Fibroblast of peridontal ligament (primary cell): ENCODE measurements at regions not wholly inside any gene's neighbourhood (a gene's known extent, or its start where the extent isn't known, plus 50 kb on each side); places are given as distances from the start of the nearest gene placed in this dataset.

ENCODE experiments used
- DNase-seq: peaks from one replicate; pipeline ENCODE4 v3.0.0-alpha.2; 2010; ENCODE audit errors: extremely low read depth

DNA sequence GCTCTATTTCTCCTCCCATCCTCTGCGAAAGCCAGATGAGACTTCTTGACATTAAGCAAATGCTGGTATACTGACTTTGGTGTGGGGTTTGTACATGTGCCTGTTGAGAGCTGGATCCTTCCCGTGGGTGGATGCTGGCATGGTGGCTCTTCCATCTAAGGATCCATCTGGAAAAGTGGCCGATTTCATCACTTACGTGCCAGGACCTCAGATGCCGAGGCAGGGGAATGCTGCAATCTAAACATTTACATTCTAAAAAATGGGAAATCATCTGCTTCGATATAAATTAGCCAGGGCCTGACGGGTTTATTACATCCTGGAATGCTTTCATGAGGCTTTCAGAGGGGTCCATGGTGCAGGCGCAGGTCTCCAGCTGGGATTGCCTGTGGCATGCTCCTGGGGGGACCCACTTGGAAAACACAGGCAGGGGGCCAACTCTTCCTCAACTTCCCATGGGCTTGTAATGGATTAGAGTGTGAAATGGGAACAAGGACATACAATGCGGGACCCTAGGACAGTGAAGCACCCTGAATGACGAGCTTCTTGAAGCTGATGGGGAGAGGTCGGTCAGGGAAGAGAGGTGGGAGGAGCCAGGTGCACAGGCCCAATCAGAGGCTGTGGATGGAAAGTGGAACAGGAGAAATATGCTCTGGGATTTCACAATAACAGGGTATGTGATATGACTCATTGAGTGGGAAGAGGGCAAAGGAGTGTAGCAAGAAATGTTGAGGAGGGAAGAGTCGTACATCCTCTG, 105.5 kb upstream of the PITX1 start:
- DNase-seq: peak; percentile 83

DNA sequence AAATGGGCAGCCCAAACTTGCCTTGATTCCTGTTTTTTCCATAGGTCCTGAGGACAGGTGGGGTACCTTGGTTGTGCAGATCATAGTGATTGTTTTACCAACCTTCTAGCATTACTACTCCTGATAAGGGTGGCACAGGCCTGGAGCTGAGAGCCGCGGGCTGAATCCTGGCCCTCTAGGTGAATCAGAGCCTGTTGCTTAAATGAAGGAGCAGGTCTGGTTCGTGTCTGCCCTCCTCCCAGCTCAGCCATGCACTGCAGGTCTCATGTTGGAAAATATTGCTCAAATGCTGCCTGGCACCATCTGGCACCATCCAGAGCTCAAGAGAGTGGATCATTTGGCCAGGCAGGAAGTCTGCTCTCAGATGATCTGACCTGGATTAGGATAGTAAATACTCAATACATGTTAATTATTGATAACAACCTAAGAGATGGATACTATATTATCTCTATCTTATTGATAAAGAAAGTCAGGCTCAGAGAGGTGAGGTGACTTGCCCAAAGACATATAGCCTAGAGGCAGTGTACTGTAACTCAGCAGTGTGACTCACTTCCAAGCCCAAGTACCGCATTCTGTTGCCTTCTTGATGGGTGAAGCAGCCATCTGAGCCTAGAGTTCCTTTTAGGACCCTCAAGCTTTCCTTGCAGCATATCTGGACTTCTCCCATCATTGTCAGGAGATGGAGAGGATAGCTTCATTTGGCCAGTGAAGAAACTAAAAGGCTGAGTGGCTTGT, 104.3 kb upstream of the PITX1 start:
- DNase-seq: no peak

DNA sequence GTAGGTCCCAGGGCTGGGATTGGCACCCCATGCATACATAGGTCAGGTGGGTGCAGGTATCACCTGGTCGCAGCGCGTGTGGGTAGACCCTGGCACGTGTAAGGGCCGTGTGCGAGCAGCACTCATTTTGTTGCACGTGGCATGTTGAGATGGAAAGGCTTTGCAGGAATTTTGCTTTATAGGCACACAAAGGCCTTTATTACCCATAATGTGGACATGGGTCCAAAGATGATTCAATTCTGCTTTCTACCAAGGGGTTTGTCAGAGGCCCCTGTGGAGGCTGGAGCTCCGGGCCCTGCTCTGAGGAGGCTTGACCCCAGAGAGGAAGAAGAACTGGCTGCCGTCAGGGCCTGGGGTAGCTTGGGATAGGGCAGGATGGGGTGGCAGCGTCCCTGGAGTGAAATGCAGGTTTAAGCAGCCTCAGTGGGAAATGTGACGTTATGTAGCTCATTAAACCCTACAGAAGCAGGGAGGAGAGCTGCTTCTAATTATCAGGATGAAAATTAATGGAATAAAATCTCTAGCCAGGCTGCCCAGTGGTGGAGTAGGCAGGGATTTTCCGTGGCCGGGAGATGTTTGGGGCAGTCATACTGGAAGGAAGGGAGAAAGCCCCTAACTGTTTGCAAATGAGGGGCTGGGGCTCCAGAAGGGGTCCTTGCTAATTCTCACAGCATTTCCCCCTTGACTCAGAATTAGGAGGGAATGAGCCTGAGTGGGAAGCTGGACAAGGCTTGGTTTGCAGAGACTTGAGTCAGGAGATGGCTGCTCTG, 103.3 kb upstream of the PITX1 start:
- no peak for DNase-seq

DNA sequence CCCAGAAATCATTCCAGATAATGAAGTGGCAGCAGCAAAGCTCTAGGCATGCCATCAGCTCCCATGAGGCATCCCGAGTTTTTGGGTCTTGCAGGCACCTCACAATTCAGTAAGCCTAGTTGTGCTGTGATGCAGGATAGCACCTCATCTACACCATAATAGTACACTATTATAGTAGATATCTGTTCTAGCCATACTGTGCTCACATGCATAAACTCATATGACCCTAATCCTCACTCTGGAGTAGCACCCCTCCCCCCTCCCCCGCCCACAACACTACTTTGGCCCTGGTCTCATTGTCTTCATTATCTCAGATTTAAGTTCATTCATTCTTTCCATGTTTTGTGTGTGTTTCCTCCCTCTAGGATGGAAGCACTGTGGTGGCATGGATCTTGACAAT, 102.5 kb upstream of the PITX1 start:
- no peak for DNase-seq

DNA sequence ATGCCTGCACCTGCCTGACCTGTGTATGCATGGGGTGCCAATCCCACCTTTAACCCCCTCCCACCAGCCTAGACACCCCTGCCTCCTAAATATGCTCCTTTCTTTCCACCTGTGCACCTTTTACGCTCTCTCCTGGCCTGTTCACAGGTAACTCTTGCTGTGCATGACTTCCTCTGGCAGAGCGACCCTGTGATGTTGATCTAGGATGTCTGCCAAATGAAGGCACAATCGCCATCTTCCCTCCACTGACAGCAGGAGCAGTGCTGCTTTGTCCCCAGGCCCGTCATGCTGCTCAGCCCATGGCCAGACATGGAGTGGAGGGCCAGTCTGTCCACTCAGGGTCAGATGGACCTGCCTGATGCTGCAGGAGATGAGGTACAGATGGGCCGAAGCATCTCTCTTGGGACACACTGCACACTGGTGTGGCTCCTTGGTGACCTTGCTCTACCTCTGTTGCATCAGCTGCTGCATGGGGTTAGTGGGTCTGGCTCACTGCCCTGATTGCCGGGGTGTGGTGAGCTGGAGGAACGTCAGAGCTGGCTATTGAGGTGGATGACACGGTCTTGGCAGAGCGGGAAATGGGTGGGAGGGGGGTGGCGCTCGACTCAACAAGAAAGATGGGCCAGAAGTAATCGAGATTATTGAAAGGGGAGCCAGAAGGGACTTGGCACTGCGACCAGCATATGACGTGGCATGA, 101.7 kb upstream of the PITX1 start:
- DNase-seq: peak; percentile 53

DNA sequence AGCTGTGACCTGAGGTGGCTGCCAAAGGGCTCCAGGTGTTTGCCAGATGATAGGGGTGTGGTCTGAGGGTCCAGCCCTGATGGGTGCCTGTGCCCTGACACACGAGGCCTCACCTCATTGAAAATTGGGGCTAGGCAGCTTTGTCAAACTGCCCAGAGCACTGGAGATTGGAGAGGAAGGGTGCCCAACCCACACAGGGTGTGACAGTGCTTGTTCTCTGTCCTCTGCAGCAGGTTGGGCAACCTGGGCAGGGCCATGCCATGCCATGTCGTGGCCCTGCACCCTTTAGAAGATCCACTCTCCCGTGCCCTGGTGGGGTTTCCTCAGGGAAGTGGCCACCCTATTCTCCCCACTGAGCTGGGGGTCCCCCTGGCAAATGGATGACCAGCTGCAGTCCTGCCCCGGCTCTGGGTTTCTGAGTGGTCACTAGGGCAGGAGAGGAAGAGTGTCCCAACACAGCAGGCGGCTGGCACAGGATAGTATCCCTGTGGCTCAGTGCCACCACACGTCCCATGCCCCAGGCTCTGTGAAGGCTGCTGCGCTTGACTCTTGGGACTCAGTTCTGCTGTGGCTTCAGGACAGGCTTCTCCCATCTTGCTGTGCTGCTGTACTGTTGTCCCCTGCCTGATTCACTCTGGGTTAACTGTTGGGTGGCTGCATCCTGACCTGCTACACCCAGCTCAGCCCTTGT, 100.8 kb upstream of the PITX1 start:
- DNase-seq: no peak

DNA sequence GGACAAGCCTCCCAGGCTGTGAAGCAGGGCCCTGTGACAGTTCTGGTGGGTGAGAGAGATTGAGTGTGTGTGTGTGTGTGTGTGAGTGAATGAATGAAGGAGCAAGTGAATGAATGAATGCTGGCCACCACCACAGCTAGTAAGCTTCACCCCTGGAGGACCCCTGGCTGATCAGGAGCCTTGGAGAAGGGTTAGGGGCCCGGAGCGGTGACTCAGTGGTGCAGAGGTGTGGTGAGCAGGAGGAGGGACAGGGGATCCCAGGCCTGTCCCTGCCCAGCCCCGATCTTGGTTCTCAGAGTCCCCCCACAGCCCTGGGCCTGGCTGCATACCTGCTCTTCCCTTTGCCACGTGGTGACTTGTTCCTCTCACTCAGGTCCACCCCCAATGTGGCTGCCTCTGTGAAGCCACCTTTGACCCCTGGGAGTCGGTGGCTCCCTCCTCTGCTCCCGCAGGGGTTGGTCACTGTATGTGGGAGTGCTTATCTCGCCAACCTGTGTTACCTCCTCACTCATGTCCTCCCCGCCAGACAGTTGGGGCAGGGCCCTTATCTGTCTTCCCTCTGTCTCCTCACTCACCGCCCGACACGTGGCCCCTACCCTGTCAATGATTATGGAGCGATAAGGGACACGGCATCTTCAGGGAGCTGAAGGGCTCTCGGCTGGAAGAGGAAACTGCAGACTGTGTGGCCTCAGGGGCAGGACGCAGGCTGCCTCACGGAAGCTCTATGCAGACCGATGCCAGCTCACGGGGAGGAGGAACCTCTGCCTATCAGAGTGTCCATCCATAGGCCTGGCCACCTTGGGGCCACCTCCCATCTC, 99.9 kb upstream of the PITX1 start:
- DNase-seq: no peak

DNA sequence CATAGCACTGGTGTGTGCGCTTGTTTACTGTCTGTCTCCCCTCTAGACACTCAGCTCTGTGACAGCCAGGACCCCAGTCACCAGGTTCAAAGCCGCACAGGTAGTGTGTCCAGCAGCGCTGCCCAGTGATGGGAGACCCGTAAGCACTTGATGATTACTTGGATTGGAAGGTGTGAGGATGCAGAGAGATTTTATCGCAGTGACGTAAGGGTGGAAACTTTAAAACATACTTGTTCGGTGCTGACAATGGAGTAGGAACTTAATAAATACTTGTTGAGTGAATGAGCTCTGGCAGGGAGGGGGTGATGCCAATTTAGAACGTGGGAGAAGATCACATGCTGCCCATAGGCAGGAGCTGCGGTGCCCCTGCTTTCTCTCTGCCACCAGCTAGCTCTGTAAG, 99.2 kb upstream of the PITX1 start:
- no peak for DNase-seq

DNA sequence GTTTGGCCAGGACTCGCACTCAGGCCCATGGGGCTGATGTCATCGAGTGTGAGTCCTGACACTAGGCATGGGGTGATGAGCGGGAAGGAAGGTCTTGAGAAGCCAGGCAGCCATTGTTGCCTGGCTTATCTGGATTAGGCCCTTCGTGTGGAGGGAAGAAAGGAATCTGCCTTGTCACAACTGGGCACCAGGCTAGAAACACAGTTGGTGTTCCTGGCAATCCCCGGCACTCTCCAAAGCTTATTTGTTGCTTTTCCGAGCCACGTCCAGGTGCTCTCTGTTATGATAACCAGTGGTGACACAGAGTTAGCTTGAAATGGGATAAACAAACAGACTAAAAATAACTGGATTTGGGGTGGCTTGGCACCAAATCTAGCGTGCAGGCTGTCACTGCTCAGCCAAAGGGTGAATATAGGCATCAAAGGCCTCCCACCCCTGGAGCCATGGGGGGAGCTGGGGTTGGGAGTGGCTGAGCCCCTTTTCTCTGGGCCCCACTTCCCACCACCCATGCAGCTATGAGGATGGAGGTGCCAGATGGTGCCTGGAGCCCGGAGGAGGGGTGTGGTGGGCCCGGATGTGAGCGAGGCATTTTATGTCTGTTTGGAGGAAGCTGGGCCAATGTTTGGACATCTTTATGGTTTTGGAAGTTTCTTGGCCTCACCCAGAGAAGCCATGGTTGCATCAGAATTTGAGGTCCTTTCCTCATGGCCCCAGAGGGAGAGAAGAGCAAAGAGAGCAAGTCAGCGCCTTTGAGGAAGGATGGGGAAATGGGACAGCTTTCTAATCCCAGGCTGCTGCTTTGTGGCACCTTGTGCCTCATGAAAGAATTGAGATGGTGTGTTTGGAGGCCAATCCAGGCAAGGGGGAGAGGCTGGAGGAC, 98.0 kb upstream of the PITX1 start:
- DNase-seq: no peak

DNA sequence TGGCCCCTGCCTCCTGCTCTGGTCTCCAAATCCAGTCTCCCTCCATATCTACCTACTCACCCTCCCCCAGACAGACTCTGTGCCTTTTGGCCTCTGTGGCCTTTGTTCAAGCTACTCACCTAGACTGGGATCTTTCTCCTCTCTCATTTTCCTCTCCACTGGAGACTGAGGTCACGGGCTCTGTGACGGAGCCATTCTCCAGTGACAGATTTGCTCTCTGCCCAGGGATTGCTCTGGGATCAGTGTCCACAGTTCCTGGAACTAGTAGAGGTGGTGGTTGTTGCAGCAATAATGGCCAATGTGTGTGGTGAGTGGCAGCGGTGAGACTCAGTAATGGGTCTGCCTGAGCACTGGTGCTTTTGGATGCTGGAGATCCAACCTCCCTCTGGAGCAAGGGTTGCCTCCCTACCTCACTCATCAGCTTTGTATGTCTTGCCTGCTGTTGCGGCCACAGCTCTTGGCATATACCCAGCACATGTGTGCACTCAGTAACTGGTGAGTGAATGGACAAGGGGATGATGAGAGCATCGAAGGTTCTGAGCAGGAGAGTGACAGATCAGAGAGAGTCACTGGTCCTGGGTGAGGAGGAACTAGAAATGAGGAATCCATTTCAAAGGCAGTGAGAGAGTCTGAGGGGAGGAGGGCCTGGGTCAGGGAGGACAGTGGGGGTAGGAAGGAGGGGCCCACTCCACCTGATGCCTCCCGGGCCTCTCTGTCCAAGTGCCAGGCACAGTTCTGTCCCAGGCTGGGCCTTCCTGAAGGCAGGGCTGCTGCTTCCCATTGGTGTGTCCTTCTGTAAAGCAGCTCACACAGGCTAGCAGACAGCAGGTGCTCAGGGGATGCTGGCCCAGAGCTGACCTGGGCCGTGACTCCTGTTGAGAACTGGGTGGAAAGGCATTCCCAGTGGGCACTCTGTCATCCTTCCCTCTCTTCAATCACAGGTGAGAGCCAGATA, 96.5 kb upstream of the PITX1 start:
- no peak for DNase-seq

DNA sequence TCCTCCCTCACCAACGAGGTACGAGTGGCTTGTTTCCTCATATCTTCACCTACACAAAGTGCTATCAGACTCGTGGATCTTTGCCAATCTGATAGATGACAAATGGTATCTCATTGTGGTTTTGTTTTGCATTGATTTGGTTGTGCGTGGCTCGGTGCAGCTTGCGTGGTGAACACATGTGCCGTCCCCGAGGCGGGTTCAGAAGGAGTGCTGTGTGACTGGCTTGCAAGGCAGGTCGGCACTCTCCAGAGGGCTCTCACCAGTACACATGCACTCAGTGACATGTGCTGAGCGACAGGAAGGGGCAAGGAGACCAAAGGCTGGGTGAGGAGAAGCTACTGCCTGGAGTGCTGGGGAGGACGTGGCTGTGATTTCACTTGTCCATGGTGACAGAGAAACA, 95.3 kb upstream of the PITX1 start:
- DNase-seq: no peak

DNA sequence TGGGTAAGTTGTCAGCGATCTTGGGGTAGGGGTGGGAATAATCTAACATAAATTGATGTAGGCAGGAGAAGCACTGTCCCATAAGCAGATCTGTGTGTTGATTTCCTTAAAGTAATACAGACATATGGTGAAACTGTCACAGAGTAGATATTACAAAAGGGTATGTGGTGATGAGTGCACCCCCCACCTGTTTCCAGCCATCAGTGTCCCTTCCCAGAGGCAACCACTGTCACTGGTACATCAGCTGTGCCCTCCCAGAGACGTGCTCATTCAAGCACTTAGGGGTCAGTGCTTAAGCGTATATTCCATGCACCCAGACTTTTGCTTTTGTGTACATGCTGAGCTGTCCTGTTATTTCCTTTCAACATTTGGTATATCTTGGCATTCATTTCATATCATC, 94.3 kb upstream of the PITX1 start:
- DNase-seq: no peak

DNA sequence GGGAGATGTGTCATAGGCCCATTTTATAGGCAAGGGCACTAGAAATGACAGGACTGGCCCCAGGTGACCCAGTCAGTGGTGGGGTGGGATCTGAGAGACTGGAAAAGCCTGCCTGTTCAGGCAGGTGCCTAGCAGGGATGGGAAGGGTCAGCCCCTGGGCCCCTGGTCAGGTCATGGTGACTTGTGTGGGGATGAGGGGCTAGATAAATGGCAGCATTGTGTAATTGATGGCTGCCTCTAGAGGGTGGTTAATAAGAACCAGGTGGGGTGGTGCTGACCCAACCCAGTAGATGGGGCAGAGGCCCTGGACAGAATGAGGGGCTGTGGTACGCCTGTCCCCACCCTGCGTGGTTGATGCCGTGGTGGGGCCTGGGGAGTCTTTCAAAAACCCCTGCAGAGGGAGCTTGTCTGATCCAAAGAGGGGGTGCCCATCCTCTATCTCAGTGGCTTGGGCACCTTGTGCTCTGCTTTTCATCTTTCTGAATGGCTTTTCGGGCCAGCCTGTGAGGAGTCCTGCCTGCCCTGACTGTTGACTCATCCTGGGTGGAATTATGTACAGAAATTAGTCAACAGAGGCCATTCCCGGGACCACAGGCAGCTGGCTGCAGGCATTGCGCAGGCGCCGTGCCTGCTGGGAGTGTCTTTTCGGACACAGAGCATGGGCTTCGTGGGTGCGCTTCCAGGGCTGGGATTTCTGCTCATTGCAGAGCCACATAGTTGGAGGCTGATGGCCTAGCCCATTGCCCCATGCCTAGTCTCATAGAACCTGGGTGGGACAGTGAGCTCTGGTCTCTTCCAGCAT, 93.6 kb upstream of the PITX1 start:
- peak; percentile 77 for DNase-seq

DNA sequence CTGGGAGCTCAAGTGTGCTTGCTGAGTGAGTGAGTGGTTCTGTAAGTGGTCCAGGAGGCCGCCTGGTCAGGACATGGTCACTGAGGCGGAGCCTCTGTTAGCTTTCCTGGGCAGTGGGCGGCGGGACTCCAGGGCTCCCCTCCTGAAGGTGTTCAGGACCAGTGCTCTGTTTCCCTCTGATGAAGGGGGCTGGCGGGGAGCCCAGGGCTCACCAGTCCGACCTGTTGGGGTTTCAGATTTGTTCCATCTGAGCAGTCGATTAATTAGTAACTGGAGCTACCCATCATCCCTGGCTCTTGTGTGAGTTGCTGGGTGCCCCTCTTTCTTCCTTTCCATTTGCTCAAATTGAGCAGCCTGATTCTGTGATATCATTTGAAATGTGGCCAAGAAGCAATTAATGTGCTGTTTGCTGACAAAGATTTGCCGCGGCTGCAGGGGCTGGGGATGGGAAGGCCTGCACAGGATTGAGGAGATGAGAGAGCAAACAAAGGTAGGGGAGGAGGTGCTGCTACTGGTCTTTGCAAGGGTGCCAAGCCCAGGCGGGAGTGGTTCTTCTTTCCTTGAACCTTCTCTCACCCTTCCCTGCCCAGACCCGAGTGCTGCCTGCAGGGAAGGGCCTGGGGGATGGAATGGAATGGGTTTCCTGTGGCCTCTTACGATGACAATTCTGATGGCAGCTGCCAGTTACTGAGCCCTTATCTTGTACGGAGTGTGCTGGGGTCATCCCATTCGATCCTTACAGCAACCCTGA, 92.8 kb upstream of the PITX1 start:
- DNase-seq: no peak

DNA sequence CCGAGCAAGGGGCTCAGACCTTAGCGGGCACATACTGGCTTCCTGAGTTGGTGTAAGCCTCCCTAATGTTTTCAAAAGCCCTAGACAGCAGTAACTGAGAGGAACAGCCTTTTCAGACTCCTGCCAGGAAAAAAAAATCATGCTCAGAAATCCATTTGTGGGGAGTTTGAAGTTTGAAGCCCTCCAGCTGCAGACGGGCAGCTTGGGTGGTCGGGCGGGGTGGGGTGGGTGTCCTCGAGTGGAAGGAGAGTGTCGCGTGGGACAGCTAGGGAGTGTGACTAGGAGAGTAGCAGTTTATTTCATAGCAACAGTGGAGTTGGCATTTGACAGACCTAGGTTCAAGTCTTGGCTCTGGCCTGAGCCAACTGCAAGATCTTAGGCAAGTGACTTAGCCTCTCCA, 90.7 kb upstream of the PITX1 start:
- DNase-seq: no peak

DNA sequence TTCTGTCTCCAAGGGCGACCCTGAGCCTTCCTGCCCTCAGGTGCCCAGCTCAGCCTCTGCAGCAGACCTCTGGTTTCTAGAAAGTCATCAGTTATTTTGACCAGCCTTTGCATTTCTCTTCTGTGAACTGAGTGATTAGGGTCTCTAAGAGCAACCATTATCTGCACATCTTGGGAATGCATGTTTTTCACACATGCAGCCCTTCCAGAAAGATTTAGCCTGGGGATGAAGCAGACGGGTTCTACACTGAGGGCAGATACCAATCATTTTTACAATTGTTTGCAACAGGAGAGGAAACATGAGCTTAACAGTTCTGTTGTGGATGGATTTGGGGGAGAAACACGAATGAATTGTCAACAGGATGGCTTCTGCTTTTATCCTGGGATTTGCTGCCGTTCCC, 90.1 kb upstream of the PITX1 start:
- DNase-seq: no peak

DNA sequence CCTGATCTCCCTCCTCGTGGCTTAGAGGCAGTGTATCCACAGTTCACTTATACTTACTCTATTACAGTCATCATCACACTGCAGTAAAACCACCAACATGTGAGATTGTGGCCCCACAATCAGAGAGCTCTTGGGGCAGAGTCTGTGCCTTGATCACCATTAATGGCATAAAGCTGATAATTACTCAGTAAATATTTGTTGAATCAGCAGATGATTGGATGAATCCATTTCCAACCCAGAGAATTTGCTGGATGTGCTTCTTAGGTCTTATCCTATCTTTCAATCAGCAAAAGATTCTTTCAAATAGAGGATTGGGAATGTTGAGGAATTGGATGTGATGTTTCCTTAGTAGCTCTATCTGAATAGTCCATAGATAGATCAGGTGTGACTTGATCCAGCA, 88.8 kb upstream of the PITX1 start:
- no peak for DNase-seq
